ENCODE measurements at regions not wholly inside any gene's neighbourhood (a gene's known extent, or its start where the extent isn't known, plus 50 kb on each side); places are given as distances from the start of the nearest gene placed in this dataset.

DNA sequence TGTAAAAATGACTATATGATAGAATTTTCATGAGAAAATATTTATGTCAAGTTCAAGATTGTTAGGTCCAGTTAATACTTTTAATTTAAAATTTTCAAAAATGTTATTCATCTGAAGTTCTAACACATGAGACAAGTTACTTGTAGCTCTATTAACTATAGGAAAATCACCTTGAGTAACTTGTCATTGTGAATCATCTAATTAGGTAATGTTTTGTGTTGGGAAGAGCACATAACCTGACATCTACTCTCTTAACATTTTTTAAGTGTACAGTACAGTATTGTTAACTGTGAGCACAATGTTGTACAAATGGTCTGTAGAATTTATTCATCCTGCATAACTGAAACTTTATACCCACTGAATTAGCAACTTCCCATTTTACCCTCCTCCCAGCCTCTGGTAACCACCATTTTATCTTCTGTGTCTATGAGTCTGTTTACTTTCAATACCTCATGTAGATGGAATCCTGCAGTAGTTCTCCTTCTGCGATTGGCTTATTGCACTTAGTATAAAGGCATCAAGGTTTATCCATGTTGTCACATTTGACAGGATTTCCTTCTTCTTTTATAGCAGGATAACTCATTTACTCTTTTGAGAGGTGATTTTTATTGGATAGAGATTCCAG, 54.6 kb downstream of the ARL4A start:
- H3K4me1 ChIP-seq (ENCODE audit: insufficient read depth), result no peaks in the 10 kb centered on the region
- H3K4me3 ChIP-seq (ENCODE audit: low read depth, low read length), result no peak overlapping the region
- 0% methylated on average over 1 of the region's 1 CpG for WGBS
- H3K36me3 ChIP-seq (ENCODE audit: insufficient read depth), result no peaks in the 10 kb centered on the region
- H3K27ac ChIP-seq (ENCODE audit: low read depth), result no peak overlapping the region
- no peak for DNase-seq (ENCODE audit: extremely low spot score)

DNA sequence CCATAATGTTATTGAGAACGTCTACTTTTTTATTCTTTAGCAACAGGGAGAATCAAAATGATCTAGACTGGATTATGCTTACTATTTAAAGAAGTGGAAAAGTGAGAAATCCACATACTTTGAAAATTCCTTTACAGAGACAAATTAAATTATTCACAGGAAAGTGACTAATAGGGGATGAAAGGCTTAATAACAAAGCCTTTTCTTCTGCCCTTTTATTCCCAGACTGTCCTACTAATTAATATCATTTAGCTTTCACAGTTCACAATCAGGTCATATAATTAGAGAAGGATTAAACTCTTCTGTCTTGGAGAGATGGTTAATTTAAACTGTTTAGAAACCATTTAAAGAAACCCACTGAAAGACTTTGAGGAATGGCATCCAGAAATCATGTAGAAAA, 58.8 kb downstream of the ARL4A start:
- no peaks in the 10 kb centered on the region for H3K36me3 ChIP-seq (ENCODE audit: insufficient read depth)
- 19% methylated on average over 1 of the region's 1 CpG for WGBS
- no peak for DNase-seq (ENCODE audit: extremely low spot score)

GRCh38 chr7:12747687-12748306, 60.4 kb downstream of the ARL4A start:
- Histone ChIP-seq H3K27ac (ENCODE audit: low read depth) (no peak overlapping the region), H3K4me1 (ENCODE audit: insufficient read depth) (no peaks in the 10 kb centered on the region), H3K36me3 (ENCODE audit: insufficient read depth) (no peaks in the 10 kb centered on the region), H3K4me3 (ENCODE audit: low read depth, low read length) (no peak overlapping the region)
- 97% methylated on average over 10 of the region's 10 CpGs for WGBS
- DNase-seq (ENCODE audit: extremely low spot score), result no peak

More for the DNA sequence above, 58.8 kb downstream of the ARL4A start:
- Histone ChIP-seq H3K4me1 (ENCODE audit: insufficient read depth) (no peaks in the 10 kb centered on the region), H3K27ac (ENCODE audit: low read depth) (no peak overlapping the region), H3K4me3 (ENCODE audit: low read depth, low read length) (no peak overlapping the region)

DNA sequence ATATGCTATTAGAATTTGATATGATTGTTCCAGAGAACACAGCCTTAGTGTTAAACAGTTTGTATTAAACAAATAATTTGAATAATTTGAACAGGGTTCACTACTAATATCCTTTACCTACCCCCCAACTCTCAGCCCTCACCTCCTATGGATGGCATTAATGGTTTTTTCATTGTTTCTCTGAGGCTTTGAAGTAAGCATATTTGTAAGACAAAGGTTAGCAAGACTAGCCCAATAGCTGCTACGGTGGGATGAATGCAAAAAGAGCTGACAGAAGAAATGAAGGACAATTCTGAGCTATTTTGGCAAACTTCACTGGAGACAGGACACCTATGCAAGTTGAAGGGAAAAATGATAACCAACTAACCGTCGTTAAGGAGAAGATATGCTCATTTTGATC, 61.6 kb downstream of the ARL4A start:
- Histone ChIP-seq H3K36me3 (ENCODE audit: insufficient read depth) (no peaks in the 10 kb centered on the region), H3K4me1 (ENCODE audit: insufficient read depth) (no peaks in the 10 kb centered on the region), H3K4me3 (ENCODE audit: low read depth, low read length) (no peak overlapping the region), H3K27ac (ENCODE audit: low read depth) (no peak overlapping the region)
- DNase-seq (ENCODE audit: extremely low spot score), result no peak
- WGBS, result 79% methylated on average over 3 of the region's 3 CpGs

DNA sequence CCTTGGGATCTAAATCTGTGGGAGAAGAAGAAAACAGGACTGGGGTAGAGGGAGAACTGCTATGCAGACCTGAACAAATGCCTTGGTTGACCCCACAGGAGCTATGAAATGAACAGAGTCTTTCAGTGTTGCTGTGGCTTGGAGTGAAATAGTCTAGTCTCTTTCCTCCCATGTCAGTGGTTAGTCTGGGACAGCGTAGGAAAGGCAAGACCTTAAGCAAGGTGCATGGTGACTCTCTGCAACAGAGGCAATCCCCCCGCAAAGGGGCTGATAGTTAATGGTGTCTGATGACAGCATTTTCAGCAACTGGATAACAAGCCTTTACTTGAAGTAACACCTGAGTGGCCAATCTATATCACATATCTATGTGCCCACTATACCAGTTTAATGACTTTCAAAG, 62.3 kb downstream of the ARL4A start:
- Histone ChIP-seq H3K36me3 (ENCODE audit: insufficient read depth) (no peaks in the 10 kb centered on the region), H3K27ac (ENCODE audit: low read depth) (no peak overlapping the region), H3K4me1 (ENCODE audit: insufficient read depth) (no peaks in the 10 kb centered on the region), H3K4me3 (ENCODE audit: low read depth, low read length) (no peak overlapping the region)
- DNase-seq (ENCODE audit: extremely low spot score), result no peak
- WGBS, result 100% methylated on average over 2 of the region's 2 CpGs

GRCh38 chr7:12751764-12752163, 64.3 kb downstream of the ARL4A start:
- no peaks in the 10 kb centered on the region for H3K36me3 ChIP-seq (ENCODE audit: insufficient read depth)
- no peaks in the 10 kb centered on the region for H3K4me1 ChIP-seq (ENCODE audit: insufficient read depth)
- WGBS, result 78% methylated on average over 3 of the region's 3 CpGs
- no peak overlapping the region for H3K4me3 ChIP-seq (ENCODE audit: low read depth, low read length)
- H3K27ac ChIP-seq (ENCODE audit: low read depth), result no peak overlapping the region
- DNase-seq (ENCODE audit: extremely low spot score), result no peak

- 82% methylated on average over 3 of the region's 3 CpGs for WGBS
- H3K36me3 ChIP-seq (ENCODE audit: insufficient read depth), result no peaks in the 10 kb centered on the region
- DNase-seq (ENCODE audit: extremely low spot score), result no peak
- H3K4me3 ChIP-seq (ENCODE audit: low read depth, low read length), result no peak overlapping the region
- H3K27ac ChIP-seq (ENCODE audit: low read depth), result no peak overlapping the region
- H3K4me1 ChIP-seq (ENCODE audit: insufficient read depth), result no peaks in the 10 kb centered on the region
Measured at GRCh38 chr7:12754179-12754578, 66.7 kb downstream of the ARL4A start.

DNA sequence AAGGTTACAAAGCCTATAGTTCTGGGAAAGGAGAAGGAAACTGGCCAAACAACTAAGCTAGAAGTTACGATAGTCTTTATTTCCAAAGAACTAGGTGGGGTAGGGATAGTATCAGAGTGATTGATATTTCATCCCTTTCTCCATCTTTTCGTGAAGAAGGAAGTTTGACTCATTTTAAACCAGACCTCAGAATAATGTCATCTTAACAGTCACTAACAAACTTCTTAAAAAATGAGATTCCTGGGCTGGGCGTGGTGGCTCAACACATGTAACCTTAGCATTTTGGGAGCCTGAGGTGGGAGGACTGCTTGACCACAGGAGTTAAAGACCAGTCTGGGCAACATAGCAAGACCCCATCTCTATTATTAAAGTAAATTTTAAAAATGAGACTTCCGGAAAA, 69.4 kb downstream of the ARL4A start:
- 92% methylated on average over 4 of the region's 4 CpGs for WGBS
- Histone ChIP-seq H3K4me1 (ENCODE audit: insufficient read depth) (no peaks in the 10 kb centered on the region), H3K27ac (ENCODE audit: low read depth) (no peak overlapping the region), H3K36me3 (ENCODE audit: insufficient read depth) (no peaks in the 10 kb centered on the region), H3K4me3 (ENCODE audit: low read depth, low read length) (no peak overlapping the region)
- DNase-seq (ENCODE audit: extremely low spot score), result no peak

DNA sequence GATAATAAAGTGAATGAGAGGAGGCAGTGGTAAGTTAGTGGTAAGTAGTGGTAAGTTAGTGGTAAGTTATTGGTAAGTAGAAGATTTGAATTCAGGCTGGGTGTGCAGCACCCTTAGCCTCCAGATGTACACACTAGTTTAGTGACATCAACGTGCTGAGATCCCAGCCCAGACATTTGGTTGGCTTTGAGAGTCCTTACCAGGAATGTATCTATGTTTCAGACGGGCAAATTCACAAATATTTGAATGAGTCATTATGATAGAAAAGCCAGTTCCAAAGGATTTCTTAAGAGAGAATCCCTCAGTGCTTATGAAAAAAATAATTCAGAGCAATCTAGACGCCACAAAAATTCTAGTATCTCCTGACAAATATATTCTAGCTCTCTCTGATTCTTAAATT, 70.0 kb downstream of the ARL4A start:
- no peak for DNase-seq (ENCODE audit: extremely low spot score)
- Histone ChIP-seq H3K4me1 (ENCODE audit: insufficient read depth) (no peaks in the 10 kb centered on the region), H3K36me3 (ENCODE audit: insufficient read depth) (no peaks in the 10 kb centered on the region), H3K4me3 (ENCODE audit: low read depth, low read length) (no peak overlapping the region), H3K27ac (ENCODE audit: low read depth) (no peak overlapping the region)
- WGBS, result 23% methylated on average over 3 of the region's 3 CpGs

DNA sequence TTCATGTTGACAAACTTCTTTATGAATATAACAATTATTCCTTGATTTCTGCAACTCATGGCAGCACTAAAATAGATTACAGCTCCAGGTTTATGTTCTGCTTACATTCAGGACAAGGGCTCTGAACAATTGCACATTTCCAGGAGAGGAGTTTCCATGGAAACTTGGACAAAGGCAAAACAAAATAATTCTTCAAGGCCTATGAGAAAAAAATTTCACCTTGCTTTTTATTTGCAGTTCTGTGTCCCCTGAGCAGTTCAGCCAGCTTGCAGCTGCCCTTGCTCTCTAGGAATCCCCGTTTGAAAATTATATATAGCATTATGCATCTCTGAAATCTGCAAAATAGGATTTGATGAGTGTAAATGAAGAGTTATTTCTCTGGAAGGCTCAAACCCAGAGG, 71.7 kb downstream of the ARL4A start:
- Histone ChIP-seq H3K27ac (ENCODE audit: low read depth) (no peak overlapping the region), H3K4me3 (ENCODE audit: low read depth, low read length) (no peak overlapping the region), H3K36me3 (ENCODE audit: insufficient read depth) (no peaks in the 10 kb centered on the region), H3K4me1 (ENCODE audit: insufficient read depth) (no peaks in the 10 kb centered on the region)
- 27% methylated on average over 1 of the region's 1 CpG for WGBS
- DNase-seq (ENCODE audit: extremely low spot score), result peak; percentile 2

- Histone ChIP-seq H3K27ac (ENCODE audit: low read depth) (no peak overlapping the region), H3K4me3 (ENCODE audit: low read depth, low read length) (no peak overlapping the region), H3K4me1 (ENCODE audit: insufficient read depth) (no peaks in the 10 kb centered on the region), H3K36me3 (ENCODE audit: insufficient read depth) (no peaks in the 10 kb centered on the region)
- 92% methylated on average over 4 of the region's 4 CpGs for WGBS
- no peak for DNase-seq (ENCODE audit: extremely low spot score)
Measured at GRCh38 chr7:12761111-12761510, 73.7 kb downstream of the ARL4A start.

DNA sequence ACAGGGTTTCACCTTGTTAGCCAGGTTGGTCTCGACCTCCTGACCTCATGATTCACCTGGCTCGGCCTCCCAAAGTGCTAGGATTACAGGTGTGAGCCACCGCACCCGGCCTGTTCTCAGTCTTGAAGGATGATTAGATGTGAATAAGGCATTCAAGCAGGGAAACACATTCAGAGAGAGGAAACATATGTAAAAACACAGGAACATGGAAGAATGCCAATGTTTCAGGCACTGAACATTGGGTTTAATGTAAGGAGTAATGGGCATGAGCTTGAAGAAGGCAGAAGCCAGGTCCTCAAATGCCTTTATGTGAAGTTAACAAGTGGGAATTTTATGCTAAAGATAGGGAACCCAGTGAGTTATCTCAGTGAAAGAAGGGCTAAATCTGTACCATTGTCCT, 74.3 kb downstream of the ARL4A start:
- H3K4me3 ChIP-seq (ENCODE audit: low read depth, low read length), result no peak overlapping the region
- no peaks in the 10 kb centered on the region for H3K4me1 ChIP-seq (ENCODE audit: insufficient read depth)
- no peaks in the 10 kb centered on the region for H3K36me3 ChIP-seq (ENCODE audit: insufficient read depth)
- H3K27ac ChIP-seq (ENCODE audit: low read depth), result no peak overlapping the region
- no peak for DNase-seq (ENCODE audit: extremely low spot score)
- 89% methylated on average over 4 of the region's 4 CpGs for WGBS

DNA sequence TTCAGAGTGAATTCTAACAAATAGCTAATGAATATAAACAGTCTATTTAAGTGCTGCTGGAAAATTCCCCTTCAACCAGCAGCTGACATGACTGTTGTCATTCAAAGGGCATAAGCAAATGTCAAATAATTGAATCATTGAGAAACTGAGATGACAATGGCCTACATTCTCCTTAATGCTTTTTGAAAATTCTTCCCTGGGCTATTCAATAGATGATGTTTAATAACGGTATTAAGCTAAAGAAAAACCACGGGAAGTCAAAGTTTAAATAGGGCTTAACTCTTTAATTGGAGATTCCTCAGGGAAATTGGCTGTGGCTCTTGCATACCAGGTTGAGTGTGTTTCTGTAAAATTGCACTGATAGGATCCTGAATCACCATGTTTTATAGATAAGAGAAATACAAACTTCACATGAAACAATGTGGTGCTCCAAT, 77.0 kb downstream of the ARL4A start:
- DNase-seq (ENCODE audit: extremely low spot score), result no peak
- no peak overlapping the region for H3K27ac ChIP-seq (ENCODE audit: low read depth)
- no peaks in the 10 kb centered on the region for H3K36me3 ChIP-seq (ENCODE audit: insufficient read depth)
- no peak overlapping the region for H3K4me3 ChIP-seq (ENCODE audit: low read depth, low read length)
- no peaks in the 10 kb centered on the region for H3K4me1 ChIP-seq (ENCODE audit: insufficient read depth)
- 73% methylated on average over 2 of the region's 2 CpGs for WGBS

DNA sequence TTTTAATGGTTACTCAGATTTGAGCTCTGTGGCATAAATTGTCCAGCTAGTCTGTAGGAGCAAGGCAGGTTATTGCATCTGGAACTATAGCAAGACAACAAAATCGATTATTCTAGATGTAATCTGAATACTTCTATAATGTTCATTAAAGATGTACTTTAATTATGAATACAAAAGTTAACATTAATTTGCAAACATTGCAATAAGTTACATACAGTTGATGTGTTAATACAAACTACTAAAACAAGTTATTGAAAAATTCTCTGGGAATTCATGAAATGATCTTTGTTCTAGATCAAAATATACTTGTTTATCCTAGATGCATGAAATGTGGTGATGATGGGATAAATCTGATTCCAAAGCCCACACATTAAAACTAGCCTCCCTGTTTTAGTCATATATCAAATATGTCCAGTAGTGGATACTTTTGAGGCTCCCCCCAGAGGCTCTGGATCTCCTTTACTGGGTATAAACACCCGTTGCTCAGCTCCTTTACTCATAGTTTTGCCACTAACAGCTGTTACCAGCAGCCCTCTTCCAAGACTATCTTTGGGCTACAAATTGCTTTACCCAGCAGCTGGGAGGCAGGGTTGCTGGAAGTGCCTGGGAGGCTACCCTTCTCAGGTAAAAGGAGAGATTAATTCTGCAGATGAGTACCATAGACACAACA, 78.1 kb downstream of the ARL4A start:
- Histone ChIP-seq H3K27ac (ENCODE audit: low read depth) (no peak overlapping the region), H3K4me3 (ENCODE audit: low read depth, low read length) (no peak overlapping the region), H3K36me3 (ENCODE audit: insufficient read depth) (no peaks in the 10 kb centered on the region), H3K4me1 (ENCODE audit: insufficient read depth) (peaks cover 3% of the 10 kb centered on the region)
- WGBS, result 72% methylated on average over 2 of the region's 2 CpGs
- no peak for DNase-seq (ENCODE audit: extremely low spot score)

Measured in urinary bladder (tissue), 3 donors.